SK-N-SH treated with all-trans-retinoic acid at 6 μM for 48 hours (cell line): ENCODE measurements at regions not wholly inside any gene's neighbourhood (a gene's known extent, or its start where the extent isn't known, plus 50 kb on each side); places are given as distances from the start of the nearest gene placed in this dataset.

Experiments used
- ATAC-seq: fragments of 200-7000 bp; cut with Tn5 transposase; 3 replicates; pipeline ENCODE4 v1.9.1; 2020; ENCODE audit warnings: mild to moderate bottlenecking, moderate library complexity
- ARNTL ChIP-seq: fragments of 450-650 bp; formaldehyde crosslinking; IDR thresholded peaks from 2 replicates; pipeline ENCODE4 v1.5.0; 2020; ENCODE audit warnings: low read depth, mild to moderate bottlenecking, moderate library complexity, borderline replicate concordance
- BACH2 ChIP-seq: fragments of 250-450 bp; sonication (Bioruptor Pico); IDR thresholded peaks from 2 replicates; pipeline ENCODE4 v1.9.0; 2021; ENCODE audit warnings: mild to moderate bottlenecking, borderline replicate concordance
- CREB5 ChIP-seq: fragments of 250-450 bp; sonication (Bioruptor Pico); IDR thresholded peaks from 2 replicates; pipeline ENCODE4 v1.5.1; 2020; ENCODE audit warnings: low read depth, mild to moderate bottlenecking, moderate library complexity
- CSDC2 ChIP-seq: fragments of 250-450 bp; sonication (Bioruptor Pico); IDR thresholded peaks from 2 replicates; pipeline ENCODE4 v1.5.0; 2020; ENCODE audit warnings: mild to moderate bottlenecking, moderate library complexity
- CSRNP3 ChIP-seq: fragments of 250-450 bp; sonication (Bioruptor Pico); IDR thresholded peaks from 2 replicates; pipeline ENCODE4 v1.5.1; 2021; ENCODE audit warnings: mild to moderate bottlenecking, moderate library complexity
- GLIS3 ChIP-seq: fragments of 250-450 bp; sonication (Bioruptor Pico); IDR thresholded peaks from 2 replicates; pipeline ENCODE4 v1.5.0; 2020; ENCODE audit warnings: mild to moderate bottlenecking, moderate library complexity
- ISL1 ChIP-seq: fragments of 250-450 bp; sonication (Bioruptor Pico); IDR thresholded peaks from 2 replicates; pipeline ENCODE4 v2.1.2; 2022; ENCODE audit warnings: mild to moderate bottlenecking, moderate library complexity
- POU6F1 ChIP-seq: fragments of 250-450 bp; sonication (Bioruptor Pico); IDR thresholded peaks from 2 replicates; pipeline ENCODE4 v1.8.0; 2021; ENCODE audit warnings: low read depth, mild to moderate bottlenecking, moderate library complexity, borderline replicate concordance
- PPARA ChIP-seq: fragments of 250-450 bp; sonication (Bioruptor Pico); IDR thresholded peaks from 2 replicates; pipeline ENCODE4 v1.5.0; 2020; ENCODE audit warnings: mild to moderate bottlenecking, borderline replicate concordance
- RARB ChIP-seq: fragments of 250-450 bp; sonication (Bioruptor Pico); IDR thresholded peaks from 2 replicates; pipeline ENCODE4 v1.8.0; 2021; ENCODE audit warnings: mild to moderate bottlenecking, moderate library complexity
- SNAI2 ChIP-seq: fragments of 250-450 bp; sonication (Bioruptor Pico); IDR thresholded peaks from 2 replicates; pipeline ENCODE4 v1.5.0; 2020; ENCODE audit warnings: mild to moderate bottlenecking, moderate library complexity
- TCF4 ChIP-seq: fragments of 250-450 bp; sonication (Bioruptor Pico); IDR thresholded peaks from 2 replicates; pipeline ENCODE4 v1.8.0; 2021; ENCODE audit warnings: mild to moderate bottlenecking, moderate library complexity, borderline replicate concordance
- TOX ChIP-seq: fragments of 250-450 bp; sonication (Bioruptor Pico); IDR thresholded peaks from 2 replicates; pipeline ENCODE4 v1.8.0; 2021; ENCODE audit warnings: mild to moderate bottlenecking, moderate library complexity, borderline replicate concordance
- TSHZ2 ChIP-seq: fragments of 250-450 bp; sonication (Bioruptor Pico); IDR thresholded peaks from 2 replicates; pipeline ENCODE4 v1.5.0; 2020; ENCODE audit warnings: mild to moderate bottlenecking, moderate library complexity
- ZC3H10 ChIP-seq: fragments of 250-450 bp; sonication (Bioruptor Pico); IDR thresholded peaks from 2 replicates; pipeline ENCODE4 v1.5.1; 2021; ENCODE audit warnings: mild to moderate bottlenecking, moderate library complexity
- ZFP3 ChIP-seq: fragments of 250-450 bp; sonication (Bioruptor Pico); IDR thresholded peaks from 2 replicates; pipeline ENCODE4 v1.5.0; 2020; ENCODE audit warnings: mild to moderate bottlenecking, moderate library complexity
- ZFP30 ChIP-seq: fragments of 450-650 bp; formaldehyde crosslinking; IDR thresholded peaks from 2 replicates; pipeline ENCODE4 v1.5.0; 2022; ENCODE audit warnings: mild to moderate bottlenecking, moderate library complexity
- ZNF565 ChIP-seq: fragments of 450-650 bp; formaldehyde crosslinking; conservative IDR thresholded peaks from 2 replicates; pipeline ENCODE4 v1.5.0; 2020; ENCODE audit warnings: low read depth, mild to moderate bottlenecking, moderate library complexity
- ZNF70 ChIP-seq: fragments of 450-650 bp; formaldehyde crosslinking; IDR thresholded peaks from 2 replicates; pipeline ENCODE4 v1.5.0; 2020; ENCODE audit warnings: mild to moderate bottlenecking, moderate library complexity
- ZNF8 ChIP-seq: fragments of 450-650 bp; formaldehyde crosslinking; IDR thresholded peaks from 2 replicates; pipeline ENCODE4 v1.5.0; 2020; ENCODE audit warnings: mild to moderate bottlenecking, moderate library complexity

- ATAC-seq, result no peak
- TF ChIP-seq POU6F1 (CRISPR knock-in tag), result no peak
- no peak for TF ChIP-seq TSHZ2 (CRISPR knock-in tag)
- TF ChIP-seq BACH2 (CRISPR knock-in tag), result no peak
These were observed 197.0 kb upstream of the VLDLR start for GRCh38 chr9:2424619-2425033.

GRCh38 chr9:2425676-2426075 lies 195.9 kb upstream of the VLDLR start:
- ATAC-seq, result no peak
- TF ChIP-seq ZNF70 (CRISPR knock-in tag) (no peak), CREB5 (CRISPR knock-in tag) (no peak), ZNF8 (CRISPR knock-in tag) (no peak), ARNTL (CRISPR knock-in tag) (no peak), TCF4 (CRISPR knock-in tag) (no peak), ZFP30 (CRISPR knock-in tag) (no peak), ZFP3 (CRISPR knock-in tag) (no peak), RARB (CRISPR knock-in tag) (no peak), SNAI2 (CRISPR knock-in tag) (no peak), GLIS3 (CRISPR knock-in tag) (no peak), ZC3H10 (CRISPR knock-in tag) (no peak), ZNF565 (CRISPR knock-in tag) (no peak), TOX (CRISPR knock-in tag) (no peak), TSHZ2 (CRISPR knock-in tag) (no peak)

GRCh38 chr9:2427120-2427891 lies 194.3 kb upstream of the VLDLR start:
- ATAC-seq, result no peak
- no peak for TF ChIP-seq ZFP3 (CRISPR knock-in tag)
- no peak for TF ChIP-seq RARB (CRISPR knock-in tag)
- no peak for TF ChIP-seq ZNF565 (CRISPR knock-in tag)
- no peak for TF ChIP-seq PPARA (CRISPR knock-in tag)
- TF ChIP-seq ZC3H10 (CRISPR knock-in tag), result no peak
- TF ChIP-seq TCF4 (CRISPR knock-in tag), result no peak
- no peak for TF ChIP-seq POU6F1 (CRISPR knock-in tag)
- no peak for TF ChIP-seq TOX (CRISPR knock-in tag)
- no peak for TF ChIP-seq BACH2 (CRISPR knock-in tag)
- TF ChIP-seq TSHZ2 (CRISPR knock-in tag), result no peak
- no peak for TF ChIP-seq ISL1 (CRISPR knock-in tag)
- no peak for TF ChIP-seq CSRNP3 (CRISPR knock-in tag)
- no peak for TF ChIP-seq CSDC2
- no peak for TF ChIP-seq ZNF70 (CRISPR knock-in tag)
- TF ChIP-seq SNAI2 (CRISPR knock-in tag), result no peak
